ENCODE measurements at regions not wholly inside any gene's neighbourhood (a gene's known extent, or its start where the extent isn't known, plus 50 kb on each side); places are given as distances from the start of the nearest gene placed in this dataset.

- no peak for DNase-seq (ENCODE audit: low read depth in 2 of 2)
These were observed 1126.0 kb downstream of the AACS start for GRCh38 chr12:126191031-126191891.

- no peak for DNase-seq (ENCODE audit: low read depth in 2 of 2)
These were observed 1126.7 kb downstream of the AACS start for GRCh38 chr12:126191949-126192348.

GRCh38 chr12:126193190-126193589 is 1128.0 kb downstream of the AACS start:
- no peak for DNase-seq (ENCODE audit: low read depth in 2 of 2)

GRCh38 chr12:126196263-126196662 is 1131.0 kb downstream of the AACS start:
- no peak for DNase-seq (ENCODE audit: low read depth in 2 of 2)

- no peak for DNase-seq (ENCODE audit: low read depth in 2 of 2)
These were observed 1133.3 kb downstream of the AACS start for GRCh38 chr12:126198516-126198915.

GRCh38 chr12:126198966-126199692 is 1133.9 kb downstream of the AACS start:
- DNase-seq (ENCODE audit: low read depth in 2 of 2), result no peak

- DNase-seq (ENCODE audit: low read depth in 2 of 2), result no peak
These were observed 1136.8 kb downstream of the AACS start for GRCh38 chr12:126201981-126202537.

GRCh38 chr12:126204326-126204725 is 1139.1 kb downstream of the AACS start:
- no peak for DNase-seq (ENCODE audit: low read depth in 2 of 2)

- no peak for DNase-seq (ENCODE audit: low read depth in 2 of 2)
These were observed 1144.8 kb downstream of the AACS start for GRCh38 chr12:126210026-126210425.

- DNase-seq (ENCODE audit: low read depth in 2 of 2), result no peak
These were observed 1145.2 kb downstream of the AACS start for GRCh38 chr12:126210448-126210847.

- no peak for DNase-seq (ENCODE audit: low read depth in 2 of 2)
These were observed 1147.6 kb downstream of the AACS start for GRCh38 chr12:126212824-126213223.

GRCh38 chr12:126218697-126219096 is 1153.5 kb downstream of the AACS start:
- no peak for DNase-seq (ENCODE audit: low read depth in 2 of 2)

GRCh38 chr12:126219139-126219538 is 1153.9 kb downstream of the AACS start:
- no peak for DNase-seq (ENCODE audit: low read depth in 2 of 2)

- no peak for DNase-seq (ENCODE audit: low read depth in 2 of 2)
These were observed 1154.5 kb downstream of the AACS start for GRCh38 chr12:126219654-126220279.

- DNase-seq (ENCODE audit: low read depth in 2 of 2), result no peak
These were observed 1158.8 kb downstream of the AACS start for GRCh38 chr12:126224032-126224431.

GRCh38 chr12:126228936-126229335 is 1163.7 kb downstream of the AACS start:
- DNase-seq (ENCODE audit: low read depth in 2 of 2), result no peak

GRCh38 chr12:126232711-126233110 is 1167.5 kb downstream of the AACS start:
- DNase-seq (ENCODE audit: low read depth in 2 of 2), result no peak

GRCh38 chr12:126233625-126234024 is 1168.4 kb downstream of the AACS start:
- DNase-seq (ENCODE audit: low read depth in 2 of 2), result no peak

GRCh38 chr12:126243814-126244440 is 1178.7 kb downstream of the AACS start:
- DNase-seq (ENCODE audit: low read depth in 2 of 2), result no peak

- no peak for DNase-seq (ENCODE audit: low read depth in 2 of 2)
These were observed 1182.7 kb downstream of the AACS start for GRCh38 chr12:126247936-126248335.

GRCh38 chr12:126248871-126249403 is 1183.7 kb downstream of the AACS start:
- no peak for DNase-seq (ENCODE audit: low read depth in 2 of 2)

- no peak for DNase-seq (ENCODE audit: low read depth in 2 of 2)
These were observed 1193.0 kb downstream of the AACS start for GRCh38 chr12:126258190-126258589.
